HG03378 (cell line): ENCODE measurements at regions not wholly inside any gene's neighbourhood (a gene's known extent, or its start where the extent isn't known, plus 50 kb on each side); places are given as distances from the start of the nearest gene placed in this dataset.

Experiments
- ATAC-seq: cut with Tn5 transposase; IDR thresholded peaks from one replicate; pipeline ENCODE4 v1.9.1; 2021; ENCODE audit warnings: mild to moderate bottlenecking, moderate library complexity; ENCODE audit not compliant: unreplicated experiment

DNA sequence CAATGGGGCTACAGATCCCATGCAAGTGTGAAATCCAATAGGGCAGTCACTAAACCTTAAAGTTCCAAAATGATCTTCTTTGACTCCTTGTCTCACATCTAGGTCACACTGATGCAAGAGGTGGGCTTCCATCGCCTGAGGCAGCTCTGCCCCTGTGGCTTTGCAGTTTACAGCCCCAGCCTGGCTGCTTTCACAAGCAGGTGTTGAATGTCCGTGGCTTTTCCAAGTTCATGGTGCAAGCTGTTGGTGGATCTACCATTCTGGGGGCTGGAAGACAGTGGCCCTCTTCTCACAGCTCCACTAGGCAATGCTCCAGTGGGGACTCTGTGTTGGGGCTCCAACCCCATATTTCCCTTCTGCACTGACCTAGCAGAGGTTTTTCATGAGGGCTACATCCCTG is 68.5 kb upstream of the PRR20G start:
- no peak for ATAC-seq

DNA sequence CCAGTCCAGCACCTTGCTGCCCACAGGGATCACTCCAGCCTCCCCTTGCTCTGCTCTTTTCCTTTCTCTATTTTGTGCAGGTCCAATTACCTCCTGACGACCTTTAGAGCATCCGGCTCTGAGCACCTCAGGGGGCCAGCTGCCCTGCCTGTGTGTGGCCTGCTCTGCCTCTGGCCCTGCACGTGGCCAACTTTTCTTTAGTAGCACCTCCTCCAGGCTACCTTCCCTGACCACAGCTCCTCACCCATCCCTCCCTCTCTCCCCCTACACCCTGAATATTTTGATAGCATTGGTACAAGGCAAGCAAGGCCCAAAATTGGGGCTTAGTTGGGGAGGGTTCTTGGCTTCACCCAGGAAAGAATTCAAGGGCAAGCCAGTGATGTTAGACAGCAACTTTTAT is 66.9 kb upstream of the PRR20G start:
- ATAC-seq: no peak

DNA sequence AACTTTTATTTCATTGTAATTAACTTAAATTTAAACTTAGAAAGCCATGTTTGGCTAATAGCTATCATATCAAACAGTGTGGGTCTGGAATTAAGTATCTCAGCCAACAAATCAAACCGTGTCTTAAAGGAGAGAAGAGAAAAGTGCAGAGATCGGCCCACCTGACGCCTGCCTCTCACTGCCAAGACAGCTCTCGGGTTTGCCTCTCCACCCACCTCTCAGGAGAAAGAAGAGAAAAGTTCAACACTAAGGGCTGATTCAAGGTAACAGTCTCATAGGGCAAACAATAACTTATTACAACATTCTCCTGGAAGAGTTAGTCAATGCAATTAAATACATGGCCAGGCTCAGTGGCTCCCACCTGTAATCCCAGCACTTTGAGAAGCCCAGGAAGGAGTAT is 64.8 kb upstream of the PRR20G start:
- ATAC-seq: no peak

DNA sequence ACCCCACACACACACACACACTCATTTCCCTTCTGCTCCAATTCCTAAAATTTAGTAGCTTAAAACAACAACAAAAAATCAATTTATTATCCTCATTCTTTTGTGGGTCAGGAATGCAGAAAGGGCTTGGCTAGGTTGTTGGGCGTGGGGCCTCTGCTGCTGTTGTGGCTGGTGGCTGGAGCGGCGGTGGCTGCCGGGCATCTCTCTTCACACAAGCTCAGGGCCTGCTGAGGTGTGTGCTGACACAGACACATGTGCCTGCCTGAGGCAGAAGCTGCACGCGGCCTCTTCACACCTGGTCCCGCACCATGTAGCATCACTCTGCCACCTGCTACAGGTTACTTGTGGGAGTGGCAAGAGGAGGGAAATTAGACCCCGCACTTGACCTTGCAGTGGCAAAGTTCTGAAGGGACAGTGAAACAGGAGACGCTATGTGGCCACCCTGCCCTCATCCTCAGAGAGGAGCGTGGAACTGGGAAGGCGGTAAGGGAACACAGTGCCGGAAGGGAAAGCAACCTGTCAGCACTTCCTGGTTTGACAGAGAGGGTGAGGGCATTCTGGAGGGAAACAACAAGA is 64.0 kb upstream of the PRR20G start:
- ATAC-seq: no peak

DNA sequence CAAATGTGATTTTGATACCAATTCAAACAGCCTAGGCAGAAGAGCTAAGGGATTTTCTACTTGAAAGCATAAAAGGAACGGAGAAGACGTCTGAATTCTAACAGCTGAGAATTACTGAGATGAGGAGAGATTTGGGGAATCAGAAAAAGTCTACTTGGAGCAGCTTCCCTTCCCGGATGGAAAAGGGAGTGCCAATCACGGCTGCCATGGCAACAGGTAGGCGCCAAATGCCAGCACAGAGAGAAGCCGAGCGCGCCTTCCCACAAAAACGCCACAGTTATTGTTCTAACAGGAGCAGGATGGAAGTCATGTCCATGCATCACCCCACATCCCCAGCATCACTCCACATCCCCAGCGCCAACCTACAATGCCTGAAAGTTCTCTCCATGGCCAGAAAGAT is 63.5 kb upstream of the PRR20G start:
- ATAC-seq: no peak

DNA sequence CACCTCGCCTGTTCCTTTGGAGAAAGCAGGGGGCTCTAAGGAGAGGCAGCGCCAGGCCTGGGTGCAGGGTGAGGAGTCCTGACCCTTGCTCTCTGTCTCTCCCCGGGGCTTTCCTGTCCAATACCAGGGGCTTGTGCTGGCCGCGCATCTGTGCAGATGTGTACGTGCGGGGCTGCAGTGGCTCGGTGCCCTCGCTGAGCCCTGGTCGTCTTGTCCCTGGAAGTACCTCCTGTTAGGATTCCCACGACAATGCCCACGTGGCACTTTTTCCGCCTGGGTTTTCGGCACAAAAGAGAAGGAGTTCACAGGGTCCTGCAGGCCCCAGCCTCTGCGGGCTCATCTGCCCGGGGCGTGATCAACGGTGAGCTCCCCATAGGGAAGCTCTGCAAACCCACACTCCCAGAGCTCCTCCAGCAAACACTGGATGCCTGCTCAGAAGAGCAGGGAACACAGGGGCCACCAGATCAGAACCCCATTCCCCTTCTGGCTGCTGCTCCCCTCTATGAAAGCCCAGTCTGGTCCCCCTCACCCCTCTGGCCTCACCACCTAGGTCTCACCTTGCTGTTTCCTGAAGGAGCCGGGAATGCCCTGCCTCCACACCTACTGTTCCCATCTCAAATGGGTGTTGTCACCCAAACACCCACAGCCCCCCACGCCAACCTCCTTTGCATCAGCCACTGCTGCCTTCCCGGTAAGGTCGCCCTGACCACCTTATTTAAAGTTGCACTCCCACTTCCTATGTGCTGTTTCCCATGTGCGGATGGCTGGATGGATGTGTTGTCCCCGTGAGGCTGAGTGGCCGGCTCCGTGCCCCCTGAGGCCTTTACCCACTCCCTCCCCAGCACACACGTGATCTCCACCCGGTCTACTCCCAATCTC is 62.6 kb upstream of the PRR20G start:
- ATAC-seq: no peak

DNA sequence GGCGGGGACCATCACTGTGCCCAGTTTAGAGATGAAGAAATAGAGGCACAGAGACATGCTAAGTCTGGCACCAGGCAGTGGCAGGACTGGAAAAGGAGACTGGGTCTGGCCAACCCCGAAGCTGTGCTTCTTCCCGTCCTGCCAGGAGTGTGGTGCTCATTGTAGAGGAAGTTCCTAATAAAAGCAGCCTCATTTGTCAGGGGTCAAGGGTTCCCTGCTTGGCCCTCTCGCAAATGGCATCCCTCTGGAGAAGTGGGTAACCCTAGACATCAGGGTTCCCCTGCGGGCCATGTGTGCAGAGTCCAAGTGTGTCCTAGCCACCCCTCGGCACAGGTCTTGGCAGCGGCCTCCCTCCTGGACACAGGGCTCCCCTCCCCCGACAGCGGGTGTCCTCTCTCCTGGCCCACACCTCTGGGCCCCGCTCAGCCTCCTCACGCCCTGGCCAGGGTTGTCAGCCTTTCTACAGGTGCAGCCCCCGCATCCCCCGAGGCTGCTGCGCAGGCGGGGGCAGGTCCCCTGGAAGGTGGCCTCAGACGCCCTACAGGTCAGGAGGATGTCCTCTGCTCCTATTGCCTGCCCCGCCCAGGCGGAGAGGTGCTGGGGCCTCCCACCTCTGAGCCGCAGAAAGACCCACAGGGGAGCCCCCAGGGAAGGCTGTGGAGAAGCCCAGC is 61.8 kb upstream of the PRR20G start:
- no peak for ATAC-seq

DNA sequence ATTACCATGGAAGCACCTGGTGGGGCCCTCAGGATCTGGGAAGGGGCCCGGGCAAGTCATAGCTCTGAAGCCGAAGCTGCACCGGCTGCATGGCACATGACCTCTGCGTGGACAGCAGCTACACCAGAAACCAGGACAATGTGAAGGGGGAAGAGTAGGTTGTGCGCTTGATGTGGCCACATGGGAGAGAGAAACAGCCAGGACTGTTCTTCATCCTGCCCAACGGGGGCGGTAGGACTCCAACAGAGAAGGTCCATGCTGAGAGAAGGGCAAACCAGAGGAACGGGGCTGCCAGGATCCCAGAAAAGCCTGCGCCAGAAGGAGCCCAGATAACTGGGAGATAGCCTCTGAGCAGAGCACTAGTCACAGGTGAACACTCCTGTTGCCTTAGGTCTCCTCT is 54.9 kb upstream of the PRR20G start:
- no peak for ATAC-seq

DNA sequence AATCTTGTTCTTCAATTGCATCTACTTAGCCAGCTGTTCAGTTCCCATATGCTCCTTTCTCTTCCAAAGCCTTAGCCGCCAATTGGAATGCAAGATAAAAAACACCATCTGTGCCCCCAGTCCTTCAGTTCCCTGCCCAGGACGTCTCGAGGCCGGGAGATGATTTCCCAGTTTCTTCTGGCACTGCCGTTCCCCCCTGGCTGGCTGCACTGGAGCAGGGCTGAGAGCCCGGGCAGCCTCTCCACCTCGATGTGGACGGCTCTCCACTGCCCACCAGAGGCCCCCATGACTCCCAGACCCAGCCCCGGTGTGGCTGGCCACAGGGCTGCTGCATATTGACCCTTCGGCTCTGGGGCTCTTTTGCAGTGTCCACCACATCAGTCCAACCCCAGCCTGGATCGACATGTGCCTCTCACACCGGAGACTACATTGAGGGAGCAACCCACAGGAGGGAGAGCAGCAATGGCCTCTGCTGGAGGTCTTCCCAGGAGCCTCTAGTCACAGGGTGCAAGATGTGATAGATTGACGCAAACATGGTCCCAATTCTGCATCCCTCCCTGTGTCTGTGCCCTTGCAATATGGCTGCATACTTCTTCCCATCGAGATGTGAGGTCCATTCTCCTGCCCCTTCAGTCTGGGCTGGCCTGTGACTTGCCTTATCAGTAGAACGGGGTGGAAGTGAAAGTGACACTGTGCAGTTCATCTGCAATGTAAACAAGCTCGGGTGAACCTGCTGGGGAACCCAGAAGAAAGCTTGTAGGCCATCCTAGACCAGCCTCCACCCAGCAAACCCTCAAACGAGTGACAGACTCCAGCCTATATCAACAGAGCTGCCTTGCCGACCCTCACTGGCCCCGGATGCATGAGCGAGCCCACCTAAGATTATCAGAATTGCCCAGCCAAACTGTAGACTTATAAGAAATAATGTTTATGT is 52.3 kb upstream of the PRR20G start:
- no peak for ATAC-seq

DNA sequence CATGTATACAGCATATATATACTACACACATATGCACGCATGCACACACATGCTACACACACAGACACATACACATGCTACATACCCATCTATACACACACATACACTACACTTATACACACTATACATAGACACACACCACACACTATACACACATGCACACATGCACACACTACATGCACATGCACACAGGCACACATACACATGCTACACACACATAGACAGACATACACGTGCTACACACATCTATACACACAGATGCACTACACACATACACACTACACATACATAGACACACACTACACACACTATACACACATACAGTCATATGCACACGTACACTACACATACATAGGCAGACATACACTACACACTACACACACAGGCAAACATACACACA is 51.2 kb upstream of the PRR20G start:
- ATAC-seq: no peak

DNA sequence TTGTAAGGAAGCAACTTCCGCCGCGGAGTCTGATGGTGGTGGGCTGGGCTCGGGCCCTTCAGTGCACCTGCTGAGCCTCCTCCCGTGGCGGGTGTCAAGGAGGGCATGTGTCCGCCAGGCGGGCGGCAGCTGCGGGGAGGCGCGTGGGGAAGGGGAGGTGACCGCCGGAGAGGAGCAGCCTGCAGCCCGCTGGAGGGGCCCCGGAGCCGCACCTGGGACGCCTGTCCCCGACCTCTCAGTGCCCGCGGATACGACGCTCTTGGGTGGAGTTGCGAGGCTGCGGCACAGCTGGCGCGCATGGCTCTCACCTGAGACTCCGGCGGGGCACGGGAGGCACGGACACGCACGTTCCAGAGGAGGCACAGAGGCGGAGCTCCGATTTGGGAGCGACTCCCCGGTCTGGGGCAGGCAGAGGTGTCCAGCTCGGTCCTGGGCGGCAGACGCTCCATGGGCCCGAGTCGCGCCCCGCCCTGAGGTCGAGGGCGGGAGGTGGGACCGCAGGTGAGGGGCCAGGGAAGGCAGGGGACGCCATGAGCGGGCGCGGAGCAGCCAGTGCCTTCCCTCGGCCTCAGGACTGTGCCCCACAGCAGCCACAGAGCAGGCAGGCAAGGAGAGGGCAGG is 50.2 kb upstream of the PRR20G start:
- no peak for ATAC-seq
